ENCODE measurements at regions not wholly inside any gene's neighbourhood (a gene's known extent, or its start where the extent isn't known, plus 50 kb on each side); places are given as distances from the start of the nearest gene placed in this dataset.

DNA sequence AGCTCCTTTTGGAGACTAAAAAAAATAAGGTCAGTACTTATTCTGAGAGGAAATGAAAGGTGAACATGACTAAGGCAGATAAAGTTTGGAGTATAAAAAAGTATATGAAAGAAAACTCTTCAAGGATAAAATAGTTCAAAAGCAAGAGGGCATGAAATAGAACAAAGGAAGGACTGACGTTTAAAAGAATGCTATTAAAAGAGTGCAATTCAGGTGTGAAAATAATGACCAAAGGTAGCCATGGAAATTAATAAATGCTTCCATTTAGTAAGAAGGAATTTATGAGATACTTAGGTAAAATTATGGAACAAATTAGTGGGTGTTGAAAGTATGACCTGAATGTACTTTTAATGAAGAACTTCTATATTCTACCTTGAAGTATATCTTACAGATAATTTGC is 128.2 kb upstream of the WDFY3 start:
- TF ChIP-seq POLR2AphosphoS5 (IDR thresholded peaks at IDR 0.05; ENCODE audit: low read depth, low read length) (no peak), POLR2A (IDR thresholded peaks at IDR 0.05; ENCODE audit: low read depth, low read length) (no peak), TAF1 (IDR thresholded peaks at IDR 0.05; ENCODE audit: low read depth, low read length) (no peak), SPI1 (IDR thresholded peaks at IDR 0.05; ENCODE audit: low read depth, low read length) (no peak), POU2F2 (IDR thresholded peaks at IDR 0.05; ENCODE audit: low read depth, low read length) (no peak)

Data from GM12891 (cell line).